HFFc6 (cell line): ENCODE measurements at regions not wholly inside any gene's neighbourhood (a gene's known extent, or its start where the extent isn't known, plus 50 kb on each side); places are given as distances from the start of the nearest gene placed in this dataset.

Experiments
- DNase-seq: peaks from one replicate; pipeline ENCODE4 v3.0.0-alpha.2; 2018
- H3K27ac Mint-ChIP-seq: 2 replicates; pipeline ENCODE4 v1.8.0; 2020; ENCODE audit warnings: mild to moderate bottlenecking, mixed read lengths
- H3K27me3 Mint-ChIP-seq: 2 replicates; pipeline ENCODE4 v1.8.0; 2021; ENCODE audit warnings: mild to moderate bottlenecking, moderate library complexity, mixed read lengths; ENCODE audit not compliant: insufficient read depth
- H3K36me3 Mint-ChIP-seq: 2 replicates; pipeline ENCODE4 v1.8.0; 2021; ENCODE audit warnings: low read depth, mixed read lengths
- H3K4me1 Mint-ChIP-seq: 2 replicates; pipeline ENCODE4 v1.8.0; 2020; ENCODE audit warnings: low read depth, mixed read lengths
- H3K4me3 Mint-ChIP-seq: 2 replicates; pipeline ENCODE4 v1.8.0; 2020; ENCODE audit warnings: mild to moderate bottlenecking, moderate library complexity, mixed read lengths
- H3K9me3 Mint-ChIP-seq: 2 replicates; pipeline ENCODE4 v1.8.0; 2020; ENCODE audit warnings: mild to moderate bottlenecking, mixed read lengths
- CTCF ChIP-seq: fragments of 200-600 bp; sonication (generic); IDR thresholded peaks from 2 replicates; pipeline ENCODE4 v1.5.0; 2021; ENCODE audit warnings: antibody characterized with exemption, mild to moderate bottlenecking

- Mint-ChIP-seq H3K4me3 (no peak overlapping the region), H3K27ac (no peak overlapping the region), H3K9me3 (peaks cover 14% of the 10 kb centered on the region), H3K4me1 (no peaks in the 10 kb centered on the region), H3K36me3 (no peaks in the 10 kb centered on the region), H3K27me3 (no peaks in the 10 kb centered on the region)
- no peak for TF ChIP-seq CTCF
- DNase-seq = no peak
These were observed 599.6 kb upstream of the PRMT6 start for GRCh38 chr1:106456832-106457231.

DNA sequence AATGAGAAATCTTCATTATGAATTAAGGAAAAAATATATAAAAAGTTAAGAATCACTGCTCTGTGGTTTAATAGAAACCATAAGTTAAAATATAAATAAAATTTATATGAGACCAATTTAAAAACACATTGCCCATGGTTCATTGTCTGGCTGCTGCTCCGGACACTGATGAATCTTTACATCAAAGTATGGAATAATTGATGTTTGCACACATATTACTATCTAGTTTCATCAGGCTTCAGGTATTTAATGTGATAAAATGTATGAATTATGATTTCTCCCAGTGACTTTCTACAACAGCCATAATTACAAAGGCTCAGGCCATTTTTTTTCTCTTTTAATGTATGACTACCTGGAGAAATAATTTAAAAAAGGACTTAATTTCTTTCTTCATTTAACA, 599.1 kb upstream of the PRMT6 start:
- Mint-ChIP-seq H3K4me1 (no peaks in the 10 kb centered on the region), H3K36me3 (no peaks in the 10 kb centered on the region), H3K27me3 (no peaks in the 10 kb centered on the region), H3K27ac (no peak overlapping the region), H3K4me3 (no peak overlapping the region), H3K9me3 (peaks cover 9% of the 10 kb centered on the region)
- no peak for TF ChIP-seq CTCF
- DNase-seq = no peak

DNA sequence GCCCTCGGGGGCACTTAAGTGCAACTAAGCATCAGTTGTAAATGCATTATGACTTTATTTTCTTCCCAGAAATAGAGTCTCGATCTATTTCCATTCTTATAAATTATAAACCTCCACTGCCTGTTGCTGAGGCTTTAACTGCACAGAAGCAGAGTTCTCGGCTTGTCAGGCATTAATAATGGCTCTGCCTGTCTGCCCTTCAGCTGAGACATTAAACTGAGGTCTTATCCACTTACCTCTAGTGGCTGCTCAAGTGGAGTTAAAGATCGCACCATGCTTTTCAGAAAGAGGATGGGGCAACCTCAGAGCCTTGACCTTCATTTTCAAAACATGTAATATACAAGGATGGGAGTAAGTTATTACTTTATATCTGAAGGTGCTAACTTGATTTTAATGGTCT, 597.6 kb upstream of the PRMT6 start:
- H3K27me3 Mint-ChIP-seq = no peaks in the 10 kb centered on the region
- no peak for TF ChIP-seq CTCF
- H3K4me1 Mint-ChIP-seq = no peaks in the 10 kb centered on the region
- no peaks in the 10 kb centered on the region for H3K36me3 Mint-ChIP-seq
- H3K9me3 Mint-ChIP-seq = peaks cover 4% of the 10 kb centered on the region; the same call in 1 of the 2 replicates
- no peak for DNase-seq
- no peak overlapping the region for H3K27ac Mint-ChIP-seq
- no peak overlapping the region for H3K4me3 Mint-ChIP-seq

GRCh38 chr1:106459418-106459817, 597.1 kb upstream of the PRMT6 start:
- no peaks in the 10 kb centered on the region for H3K4me1 Mint-ChIP-seq
- no peak for DNase-seq

GRCh38 chr1:106465666-106466065, 590.8 kb upstream of the PRMT6 start:
- Mint-ChIP-seq H3K4me3 (no peak overlapping the region), H3K9me3 (peaks cover 31% of the 10 kb centered on the region), H3K4me1 (no peaks in the 10 kb centered on the region), H3K27ac (no peak overlapping the region), H3K36me3 (peaks cover 7% of the 10 kb centered on the region; the same call in 1 of the 2 replicates), H3K27me3 (no peaks in the 10 kb centered on the region)
- DNase-seq = no peak
- no peak for TF ChIP-seq CTCF

More at GRCh38 chr1:106459418-106459817, 597.1 kb upstream of the PRMT6 start:
- H3K27me3 Mint-ChIP-seq = no peaks in the 10 kb centered on the region
- no peak overlapping the region for H3K4me3 Mint-ChIP-seq
- no peak for TF ChIP-seq CTCF
- H3K27ac Mint-ChIP-seq = no peak overlapping the region
- peaks cover 4% of the 10 kb centered on the region; the same call in 1 of the 2 replicates for H3K9me3 Mint-ChIP-seq
- H3K36me3 Mint-ChIP-seq = no peaks in the 10 kb centered on the region

- no peaks in the 10 kb centered on the region; the same call in 1 of the 2 replicates for H3K27me3 Mint-ChIP-seq
- H3K36me3 Mint-ChIP-seq = no peaks in the 10 kb centered on the region
- DNase-seq = no peak
- H3K4me1 Mint-ChIP-seq = no peaks in the 10 kb centered on the region
- H3K4me3 Mint-ChIP-seq = no peak overlapping the region
- no peak overlapping the region for H3K27ac Mint-ChIP-seq
- TF ChIP-seq CTCF = no peak
- H3K9me3 Mint-ChIP-seq = peaks cover 60% of the 10 kb centered on the region
These were observed 575.8 kb upstream of the PRMT6 start for GRCh38 chr1:106480629-106481028.
